Trophoblast cell (in vitro differentiated cells and primary cell): ENCODE measurements at regions not wholly inside any gene's neighbourhood (a gene's known extent, or its start where the extent isn't known, plus 50 kb on each side); places are given as distances from the start of the nearest gene placed in this dataset.
A peak's percentile ranks its signal among the peaks of the same experiment; 100 is the strongest.
"Not testable (repeated sequence)": the region's sequence is repeated elsewhere in the genome, so short reads cannot be mapped to it uniquely, and the experiment has no call there.

Source experiments
- DNase-seq, 2 donors: peaks; one replicate each; pipeline ENCODE4 v3.0.0-alpha.2; 2016
- H2AFZ ChIP-seq: 2 replicates; pipeline ENCODE4 v1.6.1; 2013; ENCODE audit warnings: low read length, moderate library complexity, mild to moderate bottlenecking; ENCODE audit not compliant: insufficient read depth, poor library complexity
- H2AK5ac ChIP-seq: 2 replicates; pipeline ENCODE4 v1.6.1; 2013; ENCODE audit warnings: mild to moderate bottlenecking, low read length
- H2BK120ac ChIP-seq: 2 replicates; pipeline ENCODE4 v1.6.1; 2013; ENCODE audit warnings: low read length, mild to moderate bottlenecking, moderate library complexity; ENCODE audit not compliant: insufficient read depth, poor library complexity
- H2BK12ac ChIP-seq: 2 replicates; pipeline ENCODE4 v1.6.1; 2013; ENCODE audit warnings: mild to moderate bottlenecking, low read length, moderate library complexity
- H2BK5ac ChIP-seq: 2 replicates; pipeline ENCODE4 v1.6.1; 2013; ENCODE audit warnings: low read length, low read depth, moderate library complexity, mild to moderate bottlenecking; ENCODE audit not compliant: poor library complexity
- H3K14ac ChIP-seq: 2 replicates; pipeline ENCODE4 v1.6.1; 2013; ENCODE audit warnings: mild to moderate bottlenecking, low read length
- H3K18ac ChIP-seq: 2 replicates; pipeline ENCODE4 v1.6.1; 2013; ENCODE audit warnings: mild to moderate bottlenecking, low read length
- H3K23ac ChIP-seq: 2 replicates; pipeline ENCODE4 v1.6.1; 2013; ENCODE audit warnings: low read length
- H3K27ac ChIP-seq: 2 replicates; pipeline ENCODE4 v1.5.1; 2013; ENCODE audit warnings: low read depth, mild to moderate bottlenecking, inconsistent platforms, low read length, moderate library complexity
- H3K27me3 ChIP-seq: 2 replicates; pipeline ENCODE4 v1.6.1; 2013; ENCODE audit warnings: inconsistent platforms, mild to moderate bottlenecking, low read length, moderate library complexity; ENCODE audit not compliant: insufficient read depth
- H3K36me3 ChIP-seq, 2 experiments: 1 replicate in 1 of 2; 2 replicates in 1 of 2; pipeline ENCODE4 v1.6.1; 2013; ENCODE audit warnings: low read length in 2 of 2, mild to moderate bottlenecking in 2 of 2, moderate library complexity in 1 of 2; ENCODE audit not compliant: insufficient read depth in 2 of 2, control insufficient read depth in 1 of 2
- H3K4ac ChIP-seq: 2 replicates; pipeline ENCODE4 v1.6.1; 2013; ENCODE audit warnings: low read depth, mild to moderate bottlenecking, low read length, moderate library complexity
- H3K4me1 ChIP-seq, 2 experiments: 1 replicate in 1 of 2; 2 replicates in 1 of 2; pipeline ENCODE4 v1.6.1; 2013; ENCODE audit warnings: low read length in 2 of 2, mild to moderate bottlenecking in 2 of 2, moderate library complexity in 1 of 2; ENCODE audit not compliant: insufficient read depth in 2 of 2, control insufficient read depth in 1 of 2
- H3K4me2 ChIP-seq: 2 replicates; pipeline ENCODE4 v1.6.1; 2013; ENCODE audit warnings: inconsistent platforms, mild to moderate bottlenecking, low read length, moderate library complexity
- H3K4me3 ChIP-seq: 2 replicates; pipeline ENCODE4 v1.5.1; 2013; ENCODE audit warnings: mild to moderate bottlenecking, low read depth, low read length, inconsistent platforms
- H3K79me1 ChIP-seq: one replicate; pipeline ENCODE4 v1.6.1; 2013; ENCODE audit warnings: low read length
- H3K79me2 ChIP-seq: 2 replicates; pipeline ENCODE4 v1.6.1; 2013; ENCODE audit warnings: low read length, mild to moderate bottlenecking; ENCODE audit not compliant: control insufficient read depth, insufficient read depth, poor library complexity
- H3K9ac ChIP-seq: 2 replicates; pipeline ENCODE4 v1.6.1; 2013; ENCODE audit warnings: mild to moderate bottlenecking, low read length
- H3K9me3 ChIP-seq: 2 replicates; pipeline ENCODE4 v1.6.1; 2013; ENCODE audit warnings: low read depth, mild to moderate bottlenecking, control low read depth, inconsistent platforms, low read length; ENCODE audit not compliant: insufficient read depth
- H4K12ac ChIP-seq: 2 replicates; pipeline ENCODE4 v1.6.1; 2013; ENCODE audit warnings: low read depth, mild to moderate bottlenecking, low read length, moderate library complexity
- H4K8ac ChIP-seq: 2 replicates; pipeline ENCODE4 v1.6.1; 2013; ENCODE audit warnings: low read depth, mild to moderate bottlenecking, low read length, moderate library complexity
- H4K91ac ChIP-seq: one replicate; pipeline ENCODE4 v1.6.1; 2013; ENCODE audit warnings: low read depth, mild to moderate bottlenecking, low read length, moderate library complexity
- WGBS: extraction: QIAGEN DNeasy Blood & Tissue Kit; methylation state at CpG from one replicate; pipeline ENCODE4 v1.1.7; 2013; ENCODE audit warnings: missing lambda C conversion rate; ENCODE audit not compliant: insufficient read length, insufficient coverage; ENCODE audit errors: extremely low coverage; 5-methylcytosine and 5-hydroxymethylcytosine counted together

GRCh38 chr3:75604286-75604934, 59.7 kb upstream of the FRG2C start:
- not testable (repeated sequence) for H3K79me2 ChIP-seq, H3K9ac ChIP-seq, H3K4me1 ChIP-seq, H3K79me1 ChIP-seq, H3K9me3 ChIP-seq, H2BK5ac ChIP-seq, H3K27me3 ChIP-seq, H4K91ac ChIP-seq, H3K18ac ChIP-seq, H2AK5ac ChIP-seq, H3K23ac ChIP-seq, H3K36me3 ChIP-seq, H3K4ac ChIP-seq, H3K14ac ChIP-seq, H4K8ac ChIP-seq, H4K12ac ChIP-seq, H2AFZ ChIP-seq, H3K4me2 ChIP-seq, H3K4me3 ChIP-seq, H2BK12ac ChIP-seq, H2BK120ac ChIP-seq, H3K27ac ChIP-seq
- WGBS: no CpG with 5 or more reads among the region's 14 CpGs
- peak; percentile 12 to 58 for DNase-seq

DNA sequence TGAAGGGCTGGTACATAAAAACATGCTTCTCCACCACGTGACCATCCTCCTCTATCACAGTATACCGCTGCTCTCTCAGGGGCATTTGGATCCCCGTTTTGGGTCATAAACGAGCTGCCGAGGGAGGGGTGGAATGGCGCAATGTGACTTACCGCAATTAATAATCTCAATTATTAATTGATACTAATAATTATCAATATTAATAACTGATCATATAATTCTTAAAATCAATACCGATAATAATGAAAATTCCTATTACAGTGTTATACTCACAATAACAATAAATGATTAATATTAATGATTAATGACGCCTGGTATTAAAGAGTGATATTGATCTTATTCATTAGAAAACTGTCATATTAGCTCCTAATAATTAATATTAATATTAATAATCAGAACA, 56.1 kb upstream of the FRG2C start:
- not testable (repeated sequence) for H4K8ac ChIP-seq, H3K27me3 ChIP-seq, H3K9ac ChIP-seq, H3K27ac ChIP-seq, H3K4me1 ChIP-seq, H2AK5ac ChIP-seq, H3K36me3 ChIP-seq, H4K12ac ChIP-seq, H3K79me2 ChIP-seq, H2BK120ac ChIP-seq, H3K9me3 ChIP-seq, H2AFZ ChIP-seq, H4K91ac ChIP-seq, H2BK12ac ChIP-seq, H3K18ac ChIP-seq, H3K23ac ChIP-seq, H3K14ac ChIP-seq, H3K4me3 ChIP-seq, DNase-seq, H3K4ac ChIP-seq, H2BK5ac ChIP-seq, H3K4me2 ChIP-seq, H3K79me1 ChIP-seq
- WGBS: no CpG with 5 or more reads among the region's 9 CpGs

- not testable (repeated sequence) for H2BK5ac ChIP-seq, H3K23ac ChIP-seq, H4K12ac ChIP-seq, DNase-seq, H3K27ac ChIP-seq, H4K8ac ChIP-seq, H3K4me2 ChIP-seq, H2BK12ac ChIP-seq, H3K18ac ChIP-seq, H2BK120ac ChIP-seq, H3K4me3 ChIP-seq, H3K79me1 ChIP-seq, H3K4me1 ChIP-seq, H3K27me3 ChIP-seq, H3K9me3 ChIP-seq, H3K36me3 ChIP-seq, H3K4ac ChIP-seq, H3K9ac ChIP-seq, H4K91ac ChIP-seq, H2AFZ ChIP-seq, H3K79me2 ChIP-seq, H3K14ac ChIP-seq, H2AK5ac ChIP-seq
- WGBS: no CpG with 5 or more reads among the region's 26 CpGs
These were observed 54.5 kb upstream of the FRG2C start for GRCh38 chr3:75609598-75609997.

- H4K12ac ChIP-seq: no peak overlapping the region
- H3K4me2 ChIP-seq: no peak overlapping the region
- no peaks in the 10 kb centered on the region for H3K9me3 ChIP-seq
- H3K27ac ChIP-seq: no peak overlapping the region
- H2AFZ ChIP-seq: no peak overlapping the region
- H3K79me2 ChIP-seq: no peaks in the 10 kb centered on the region
- H3K79me1 ChIP-seq: no peaks in the 10 kb centered on the region
- no peaks in the 10 kb centered on the region for H3K4me1 ChIP-seq
- no peak overlapping the region for H4K91ac ChIP-seq
- no peak overlapping the region for H3K14ac ChIP-seq
- no peak overlapping the region for H2BK120ac ChIP-seq
- H3K4me3 ChIP-seq: no peak overlapping the region
- no peaks in the 10 kb centered on the region for H3K36me3 ChIP-seq
- DNase-seq: no peak
- H2AK5ac ChIP-seq: no peak overlapping the region
- H3K23ac ChIP-seq: no peak overlapping the region
- no peak overlapping the region for H3K18ac ChIP-seq
- H2BK5ac ChIP-seq: no peak overlapping the region
- no peak overlapping the region for H3K9ac ChIP-seq
- no peak overlapping the region for H3K4ac ChIP-seq
- H2BK12ac ChIP-seq: no peak overlapping the region
- H4K8ac ChIP-seq: no peak overlapping the region
- no CpG with 5 or more reads among the region's 2 CpGs for WGBS
- no peaks in the 10 kb centered on the region for H3K27me3 ChIP-seq
These were observed 53.4 kb upstream of the FRG2C start for GRCh38 chr3:75610773-75611172.
